ENCODE measurements at regions not wholly inside any gene's neighbourhood (a gene's known extent, or its start where the extent isn't known, plus 50 kb on each side); places are given as distances from the start of the nearest gene placed in this dataset.

- TF ChIP-seq, protein P1, sequence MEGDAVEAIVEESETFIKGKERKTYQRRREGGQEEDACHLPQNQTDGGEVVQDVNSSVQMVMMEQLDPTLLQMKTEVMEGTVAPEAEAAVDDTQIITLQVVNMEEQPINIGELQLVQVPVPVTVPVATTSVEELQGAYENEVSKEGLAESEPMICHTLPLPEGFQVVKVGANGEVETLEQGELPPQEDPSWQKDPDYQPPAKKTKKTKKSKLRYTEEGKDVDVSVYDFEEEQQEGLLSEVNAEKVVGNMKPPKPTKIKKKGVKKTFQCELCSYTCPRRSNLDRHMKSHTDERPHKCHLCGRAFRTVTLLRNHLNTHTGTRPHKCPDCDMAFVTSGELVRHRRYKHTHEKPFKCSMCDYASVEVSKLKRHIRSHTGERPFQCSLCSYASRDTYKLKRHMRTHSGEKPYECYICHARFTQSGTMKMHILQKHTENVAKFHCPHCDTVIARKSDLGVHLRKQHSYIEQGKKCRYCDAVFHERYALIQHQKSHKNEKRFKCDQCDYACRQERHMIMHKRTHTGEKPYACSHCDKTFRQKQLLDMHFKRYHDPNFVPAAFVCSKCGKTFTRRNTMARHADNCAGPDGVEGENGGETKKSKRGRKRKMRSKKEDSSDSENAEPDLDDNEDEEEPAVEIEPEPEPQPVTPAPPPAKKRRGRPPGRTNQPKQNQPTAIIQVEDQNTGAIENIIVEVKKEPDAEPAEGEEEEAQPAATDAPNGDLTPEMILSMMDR (IDR thresholded peaks at IDR 0.05): no peak
- no peak for TF ChIP-seq POLR2A (IDR thresholded peaks at IDR 0.05)
- TF ChIP-seq POLR2AphosphoS5 (IDR thresholded peaks at IDR 0.05): no peak
- TF ChIP-seq EP300 (IDR thresholded peaks at IDR 0.05): no peak
Measured at GRCh38 chr2:230594286-230594840, 118.3 kb upstream of the CAB39 start.

Data from upper lobe of left lung (tissue), 4 donors.